ENCODE measurements at regions not wholly inside any gene's neighbourhood (a gene's known extent, or its start where the extent isn't known, plus 50 kb on each side); places are given as distances from the start of the nearest gene placed in this dataset.

DNA sequence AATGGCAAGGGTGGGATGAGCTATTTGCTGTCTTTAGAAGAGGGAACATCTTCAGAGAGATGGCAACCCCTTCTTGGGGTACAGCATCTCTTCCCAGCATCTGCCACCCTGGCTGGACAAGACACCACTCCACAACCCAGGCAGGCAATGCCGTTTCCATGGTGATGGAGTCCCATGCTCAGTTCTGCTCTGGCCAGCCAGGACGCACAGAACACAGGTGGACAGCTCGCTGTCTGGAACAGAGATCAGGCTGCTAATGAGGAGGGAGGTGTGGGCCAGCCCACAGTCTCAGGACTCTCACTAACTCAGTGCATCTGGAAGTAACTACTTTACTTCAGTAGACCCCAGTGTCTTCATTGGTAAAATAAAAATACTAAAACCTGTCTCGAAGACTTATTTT, 321.0 kb upstream of the CPEB2 start:
- TF ChIP-seq, protein P1, sequence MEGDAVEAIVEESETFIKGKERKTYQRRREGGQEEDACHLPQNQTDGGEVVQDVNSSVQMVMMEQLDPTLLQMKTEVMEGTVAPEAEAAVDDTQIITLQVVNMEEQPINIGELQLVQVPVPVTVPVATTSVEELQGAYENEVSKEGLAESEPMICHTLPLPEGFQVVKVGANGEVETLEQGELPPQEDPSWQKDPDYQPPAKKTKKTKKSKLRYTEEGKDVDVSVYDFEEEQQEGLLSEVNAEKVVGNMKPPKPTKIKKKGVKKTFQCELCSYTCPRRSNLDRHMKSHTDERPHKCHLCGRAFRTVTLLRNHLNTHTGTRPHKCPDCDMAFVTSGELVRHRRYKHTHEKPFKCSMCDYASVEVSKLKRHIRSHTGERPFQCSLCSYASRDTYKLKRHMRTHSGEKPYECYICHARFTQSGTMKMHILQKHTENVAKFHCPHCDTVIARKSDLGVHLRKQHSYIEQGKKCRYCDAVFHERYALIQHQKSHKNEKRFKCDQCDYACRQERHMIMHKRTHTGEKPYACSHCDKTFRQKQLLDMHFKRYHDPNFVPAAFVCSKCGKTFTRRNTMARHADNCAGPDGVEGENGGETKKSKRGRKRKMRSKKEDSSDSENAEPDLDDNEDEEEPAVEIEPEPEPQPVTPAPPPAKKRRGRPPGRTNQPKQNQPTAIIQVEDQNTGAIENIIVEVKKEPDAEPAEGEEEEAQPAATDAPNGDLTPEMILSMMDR (optimal IDR thresholded peaks at IDR 0.05 in 1 of 3, IDR thresholded peaks at IDR 0.05 in 1 of 3, conservative IDR thresholded peaks at IDR 0.05 in 1 of 3; ENCODE audit: extremely low read depth in 1 of 3, insufficient read depth in 2 of 3, low read length in 3 of 3): no peak
- TF ChIP-seq EZH2 (IDR thresholded peaks at IDR 0.05; ENCODE audit: low read length): no peak
